LoVo (cell line): ENCODE measurements at regions not wholly inside any gene's neighbourhood (a gene's known extent, or its start where the extent isn't known, plus 50 kb on each side); places are given as distances from the start of the nearest gene placed in this dataset.
A peak's percentile ranks its signal among the peaks of the same experiment; 100 is the strongest.
"Not testable (repeated sequence)": the region's sequence is repeated elsewhere in the genome, so short reads cannot be mapped to it uniquely, and the experiment has no call there.

Source experiments
- DNase-seq: peaks from one replicate; pipeline ENCODE4 v3.0.0-alpha.2; 2016; ENCODE audit warnings: low spot score

- no peak for DNase-seq
Measured at GRCh38 chr1:67588178-67588855, 96.7 kb upstream of the GADD45A start.

- no peak for DNase-seq
Measured at GRCh38 chr1:67589519-67590233, 95.3 kb upstream of the GADD45A start.

- no peak for DNase-seq
Measured at GRCh38 chr1:67590329-67590728, 94.7 kb upstream of the GADD45A start.

DNA sequence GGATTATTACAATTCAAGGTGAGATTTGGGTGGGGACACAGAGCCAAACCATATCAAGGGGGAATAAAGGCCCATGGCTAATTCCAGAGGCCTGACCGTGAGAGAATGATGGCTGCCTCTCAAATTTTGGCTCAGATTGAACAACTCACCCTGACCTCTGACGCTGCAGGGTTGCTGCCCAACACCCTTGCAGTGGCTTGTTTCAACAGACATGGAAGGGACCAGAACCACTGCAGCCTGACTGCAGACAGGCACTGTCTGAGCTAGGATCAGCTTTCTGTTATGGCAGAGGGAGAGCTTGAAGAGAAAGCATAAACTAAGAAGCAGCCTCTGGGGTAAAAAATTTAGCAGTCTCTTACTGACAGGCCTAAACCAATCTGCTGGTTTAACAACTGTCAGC lies 90.2 kb upstream of the GADD45A start:
- no peak for DNase-seq

DNA sequence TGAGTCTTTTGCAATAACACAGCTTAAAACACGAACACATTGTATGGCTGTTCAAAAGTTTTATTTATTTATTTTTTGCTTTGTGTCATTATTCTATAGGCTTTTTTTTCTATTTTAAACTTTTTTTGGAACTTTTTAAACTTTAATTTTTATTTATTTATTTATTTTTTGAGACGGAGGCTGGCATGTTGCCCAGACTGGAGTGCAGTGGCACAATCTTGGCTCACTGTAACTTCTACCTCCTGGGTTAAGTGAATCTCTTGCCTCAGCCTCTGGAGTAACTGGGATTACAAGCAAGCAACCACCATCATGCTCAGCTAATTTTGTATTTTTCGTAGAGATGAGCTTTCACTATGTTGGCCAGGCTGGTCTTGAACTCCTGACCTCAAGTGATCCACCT lies 88.3 kb upstream of the GADD45A start:
- DNase-seq, result no peak

- DNase-seq, result no peak
Measured at GRCh38 chr1:67597336-67597735, 87.7 kb upstream of the GADD45A start.

DNA sequence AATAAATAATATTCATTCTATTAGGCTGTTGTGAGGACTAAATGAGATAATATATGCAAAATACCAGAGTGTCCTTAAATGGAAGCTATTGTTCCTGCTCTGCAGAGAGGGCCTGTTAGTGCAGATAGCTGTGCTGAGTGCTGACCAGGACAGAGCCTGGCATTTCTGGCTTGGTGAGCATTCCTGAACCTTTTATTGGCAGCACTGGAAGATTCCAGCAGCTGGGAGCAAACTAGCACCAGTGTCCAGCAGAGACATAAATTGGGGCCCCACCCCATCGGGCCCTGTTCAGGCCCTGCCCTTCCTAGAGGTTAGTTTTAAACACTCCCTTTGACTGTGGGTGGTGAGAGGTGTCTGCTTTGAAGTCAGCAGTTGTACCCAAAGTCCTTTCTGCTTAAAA lies 85.9 kb upstream of the GADD45A start:
- peak; percentile 3 for DNase-seq

GRCh38 chr1:67601539-67601938 lies 83.5 kb upstream of the GADD45A start:
- no peak for DNase-seq

DNA sequence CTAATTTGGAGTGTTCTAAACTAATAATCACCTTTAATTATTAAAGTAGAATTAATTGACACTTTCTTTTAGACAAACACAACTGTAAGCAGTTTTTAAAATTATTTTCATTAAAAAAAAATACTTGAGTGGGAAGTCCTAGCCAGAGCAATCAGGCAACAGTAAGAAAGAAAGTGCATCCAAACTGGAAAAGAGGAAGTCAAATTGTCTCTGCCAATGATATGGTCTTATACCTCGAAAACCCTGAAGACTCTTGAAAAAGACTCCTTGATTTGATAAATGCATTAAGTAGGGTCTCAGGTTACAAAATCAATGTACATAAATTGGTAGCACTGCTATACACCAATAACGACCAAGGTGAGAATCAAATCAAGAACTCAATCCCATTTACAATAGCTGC lies 83.0 kb upstream of the GADD45A start:
- DNase-seq, result no peak

DNA sequence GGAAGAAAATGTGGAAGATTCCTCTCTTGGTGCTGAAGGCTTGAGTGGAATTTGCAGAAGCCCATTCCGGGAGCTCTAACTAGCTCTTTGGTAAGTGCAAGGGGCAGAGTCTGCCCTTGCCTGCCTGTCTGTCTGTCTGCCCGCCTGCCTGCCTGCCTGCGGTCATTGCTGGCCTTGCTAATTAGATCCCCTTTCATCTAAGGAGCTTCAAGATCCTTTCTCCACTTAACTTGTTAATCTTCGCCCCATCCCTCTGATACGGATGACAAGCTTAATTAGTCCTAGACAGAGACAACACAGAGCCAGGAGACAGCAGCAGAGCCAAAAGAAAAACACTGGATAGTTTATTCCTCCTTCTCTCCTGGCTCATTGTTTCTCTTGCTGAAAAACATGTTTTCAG lies 80.2 kb upstream of the GADD45A start:
- no peak for DNase-seq

- DNase-seq, result no peak
Measured at GRCh38 chr1:67605209-67605780, 79.7 kb upstream of the GADD45A start.

DNA sequence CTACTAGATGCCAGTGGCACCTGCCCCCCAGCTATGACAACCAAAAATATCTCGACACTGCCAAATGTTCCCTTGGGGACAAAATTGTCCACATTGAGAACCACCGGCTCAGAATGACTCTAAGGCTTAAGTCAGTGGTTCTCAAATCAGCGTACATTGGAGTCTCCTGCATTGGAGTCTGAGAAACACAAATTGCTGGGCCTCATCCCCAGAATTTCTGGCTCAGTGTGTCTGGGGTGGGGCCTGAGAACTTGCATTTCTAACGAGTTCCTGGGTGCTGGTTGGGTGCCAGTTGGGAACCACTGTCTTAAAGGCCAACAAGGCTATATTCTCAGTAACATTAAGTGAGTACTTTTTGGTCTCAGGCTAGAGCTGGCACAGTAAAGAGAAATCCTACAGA lies 77.7 kb upstream of the GADD45A start:
- no peak for DNase-seq

- DNase-seq, result no peak
Measured at GRCh38 chr1:67607699-67608098, 77.3 kb upstream of the GADD45A start.

- no peak for DNase-seq
Measured at GRCh38 chr1:67608661-67609576, 76.1 kb upstream of the GADD45A start.

- DNase-seq, result no peak
Measured at GRCh38 chr1:67609577-67610341, 75.2 kb upstream of the GADD45A start.

DNA sequence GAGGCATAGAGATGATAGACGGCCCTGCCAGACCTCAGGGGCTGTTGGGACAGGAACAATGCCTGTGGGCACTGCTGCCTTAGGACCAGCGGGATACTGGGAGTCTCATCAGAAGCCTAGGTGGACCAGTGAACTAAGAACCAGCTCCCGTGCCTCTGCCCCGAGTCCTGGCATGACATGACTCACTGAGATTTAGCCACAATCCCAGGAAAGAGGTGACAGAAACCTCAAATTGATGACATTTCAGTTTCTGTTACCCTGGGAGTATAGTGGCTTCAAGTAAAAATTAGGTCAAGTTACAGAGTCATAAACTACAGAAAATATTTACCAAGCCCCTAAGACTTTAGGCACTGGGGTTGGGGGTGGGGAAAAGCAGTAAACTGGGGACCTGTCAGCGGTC lies 74.6 kb upstream of the GADD45A start:
- no peak for DNase-seq

- DNase-seq, result no peak
Measured at GRCh38 chr1:67611846-67612245, 73.2 kb upstream of the GADD45A start.

- no peak for DNase-seq
Measured at GRCh38 chr1:67612788-67613241, 72.2 kb upstream of the GADD45A start.

DNA sequence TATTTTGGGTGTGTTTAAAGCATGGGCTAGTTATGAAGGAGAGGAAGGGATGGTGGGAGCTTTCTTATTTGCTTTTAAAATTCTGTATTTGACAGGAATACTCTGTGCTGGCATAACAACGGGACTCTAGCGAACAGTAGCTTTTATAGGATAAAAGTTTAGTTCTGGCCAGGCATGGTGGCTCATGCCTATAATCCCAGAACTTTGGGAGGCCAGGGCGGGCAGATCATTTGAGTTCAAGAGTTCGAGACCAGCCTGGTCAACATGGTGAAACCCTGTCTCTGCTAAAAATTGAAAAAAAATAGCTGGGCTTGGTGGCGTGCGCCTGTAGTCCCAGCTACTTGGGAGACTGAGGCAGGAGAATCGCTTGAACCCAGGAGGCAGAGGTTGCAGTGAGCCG lies 71.5 kb upstream of the GADD45A start:
- DNase-seq, result not testable (repeated sequence)

DNA sequence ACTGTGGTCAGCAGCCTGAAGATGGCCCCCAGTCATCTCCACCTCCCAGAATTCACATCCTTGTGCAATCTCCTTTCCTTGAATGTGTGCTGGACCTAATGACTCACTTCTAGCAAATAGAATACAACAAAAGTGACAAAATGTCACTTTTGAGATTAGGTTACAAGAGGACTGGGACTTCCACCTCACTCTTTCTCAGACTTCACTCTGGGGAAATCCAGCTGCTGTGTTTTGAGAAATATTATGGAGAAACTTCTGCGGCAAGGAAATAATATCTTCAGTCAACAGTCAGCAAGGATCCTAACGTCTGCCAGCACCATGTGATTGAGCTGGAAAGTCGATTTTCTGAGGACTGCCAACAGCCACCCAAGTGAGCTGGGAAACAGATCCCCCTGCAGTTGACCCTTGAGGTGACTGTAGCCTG lies 70.5 kb upstream of the GADD45A start:
- no peak for DNase-seq

DNA sequence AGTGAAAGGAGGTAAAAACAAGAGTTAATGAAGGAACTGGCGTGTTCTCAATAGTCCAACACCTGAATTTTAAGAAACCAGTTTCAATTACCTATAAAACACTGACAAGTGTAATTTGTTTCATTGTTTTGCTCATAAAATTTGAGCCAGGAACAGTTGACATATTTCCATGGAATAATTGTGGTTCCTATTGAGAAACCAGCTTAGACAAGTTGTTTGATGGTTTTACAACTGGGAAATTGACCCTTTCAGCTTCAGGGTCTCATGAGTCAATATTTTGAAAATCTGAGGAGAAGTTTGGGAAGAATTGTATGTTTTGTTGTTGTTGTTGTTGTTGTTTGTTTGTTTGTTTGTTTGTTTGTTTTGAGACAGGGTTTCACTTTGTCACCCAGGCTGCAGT lies 69.1 kb upstream of the GADD45A start:
- no peak for DNase-seq
